ENCODE measurements at regions not wholly inside any gene's neighbourhood (a gene's known extent, or its start where the extent isn't known, plus 50 kb on each side); places are given as distances from the start of the nearest gene placed in this dataset.
"Not testable (repeated sequence)": the region's sequence is repeated elsewhere in the genome, so short reads cannot be mapped to it uniquely, and the experiment has no call there.

- DNase-seq, result no peak
Observed at GRCh38 chr6:4677011-4677750, 99.0 kb upstream of the CDYL start.

GRCh38 chr6:4676016-4676415, 100.2 kb upstream of the CDYL start:
- DNase-seq, result no peak

GRCh38 chr6:4675121-4675520, 101.1 kb upstream of the CDYL start:
- no peak for DNase-seq

GRCh38 chr6:4673861-4674260, 102.3 kb upstream of the CDYL start:
- DNase-seq, result no peak

GRCh38 chr6:4672772-4673171, 103.4 kb upstream of the CDYL start:
- DNase-seq, result no peak

- no peak for DNase-seq
Observed at GRCh38 chr6:4671587-4672115, 104.6 kb upstream of the CDYL start.

- no peak for DNase-seq
Observed at GRCh38 chr6:4670824-4671409, 105.3 kb upstream of the CDYL start.

- no peak for DNase-seq
Observed at GRCh38 chr6:4670290-4670689, 105.9 kb upstream of the CDYL start.

GRCh38 chr6:4668271-4669179, 107.7 kb upstream of the CDYL start:
- DNase-seq, result no peak

GRCh38 chr6:4667591-4667990, 108.6 kb upstream of the CDYL start:
- no peak for DNase-seq

- DNase-seq, result no peak
Observed at GRCh38 chr6:4666886-4667513, 109.2 kb upstream of the CDYL start.

GRCh38 chr6:4665489-4666417, 110.5 kb upstream of the CDYL start:
- DNase-seq, result no peak

GRCh38 chr6:4664911-4665310, 111.3 kb upstream of the CDYL start:
- DNase-seq, result no peak

GRCh38 chr6:4664117-4664626, 112.0 kb upstream of the CDYL start:
- DNase-seq, result peak; percentile 24

GRCh38 chr6:4662886-4663285, 113.3 kb upstream of the CDYL start:
- no peak for DNase-seq

- DNase-seq, result no peak
Observed at GRCh38 chr6:4661391-4661790, 114.8 kb upstream of the CDYL start.

GRCh38 chr6:4660377-4661321, 115.6 kb upstream of the CDYL start:
- DNase-seq, result no peak

- DNase-seq, result not testable (repeated sequence)
Observed at GRCh38 chr6:4659719-4660118, 116.5 kb upstream of the CDYL start.

GRCh38 chr6:4658486-4658885, 117.7 kb upstream of the CDYL start:
- DNase-seq, result no peak

GRCh38 chr6:4656106-4656505, 120.1 kb upstream of the CDYL start:
- DNase-seq, result no peak
